ENCODE measurements at regions not wholly inside any gene's neighbourhood (a gene's known extent, or its start where the extent isn't known, plus 50 kb on each side); places are given as distances from the start of the nearest gene placed in this dataset.

- DNase-seq (ENCODE audit: low spot score), result no peak
These were observed 52.8 kb upstream of the SVIL start for GRCh38 chr10:29687421-29688164.

- no peak for DNase-seq (ENCODE audit: low spot score)
These were observed 50.7 kb upstream of the SVIL start for GRCh38 chr10:29685506-29685905.
